D721Med (cell line): ENCODE measurements at regions not wholly inside any gene's neighbourhood (a gene's known extent, or its start where the extent isn't known, plus 50 kb on each side); places are given as distances from the start of the nearest gene placed in this dataset.
"Not testable (repeated sequence)": the region's sequence is repeated elsewhere in the genome, so short reads cannot be mapped to it uniquely, and the experiment has no call there.

Experiments
- DNase-seq: peaks from one replicate; pipeline ENCODE4 v3.0.0; 2011; ENCODE audit warnings: low spot score; ENCODE audit not compliant: insufficient read length
- FAIRE-seq: peaks from 2 replicates; lab custom pipeline; 2011; peaks lifted over from hg19 to GRCh38; lab: Jason Lieb, UNC
- TF ChIP-seq, protein P1 (sequence below): IDR thresholded peaks from 2 replicates; pipeline ENCODE4 v1.5.1; 2012; ENCODE audit warnings: mild to moderate bottlenecking, control low read depth; ENCODE audit not compliant: insufficient read depth; ENCODE audit errors: missing control alignments

DNA sequence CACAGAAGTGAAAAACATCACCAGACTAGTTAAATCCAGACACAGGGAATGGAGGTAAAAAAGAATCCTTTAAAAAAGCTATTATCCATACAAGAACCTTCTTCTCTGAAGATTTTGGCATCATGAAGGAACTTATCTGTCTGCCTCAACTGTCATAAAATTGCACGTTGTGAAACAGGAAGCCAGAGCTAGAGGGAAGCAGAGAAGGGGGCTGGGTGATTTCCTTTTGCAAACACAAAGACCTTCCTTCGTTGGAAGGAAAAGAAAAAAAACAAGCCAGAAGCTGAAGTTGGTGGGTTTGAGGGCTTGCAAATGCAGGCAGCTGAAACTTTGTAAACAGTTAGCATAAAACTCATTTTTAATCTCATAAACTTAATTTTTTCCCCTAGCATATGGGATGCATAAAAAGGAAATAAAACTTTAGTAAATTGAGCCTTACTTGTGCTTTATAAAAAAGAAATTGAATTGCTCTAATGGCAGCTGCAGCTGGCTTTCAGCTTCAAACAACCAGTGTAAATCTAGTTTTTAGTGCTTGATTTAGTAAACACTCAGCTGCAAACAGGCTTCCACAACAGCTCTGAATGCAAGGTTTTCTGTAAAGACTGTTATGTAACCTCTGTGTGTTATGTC lies 101.6 kb downstream of the OTUD1 start:
- FAIRE-seq (no peak), DNase-seq (no peak)
- TF ChIP-seq, protein P1, sequence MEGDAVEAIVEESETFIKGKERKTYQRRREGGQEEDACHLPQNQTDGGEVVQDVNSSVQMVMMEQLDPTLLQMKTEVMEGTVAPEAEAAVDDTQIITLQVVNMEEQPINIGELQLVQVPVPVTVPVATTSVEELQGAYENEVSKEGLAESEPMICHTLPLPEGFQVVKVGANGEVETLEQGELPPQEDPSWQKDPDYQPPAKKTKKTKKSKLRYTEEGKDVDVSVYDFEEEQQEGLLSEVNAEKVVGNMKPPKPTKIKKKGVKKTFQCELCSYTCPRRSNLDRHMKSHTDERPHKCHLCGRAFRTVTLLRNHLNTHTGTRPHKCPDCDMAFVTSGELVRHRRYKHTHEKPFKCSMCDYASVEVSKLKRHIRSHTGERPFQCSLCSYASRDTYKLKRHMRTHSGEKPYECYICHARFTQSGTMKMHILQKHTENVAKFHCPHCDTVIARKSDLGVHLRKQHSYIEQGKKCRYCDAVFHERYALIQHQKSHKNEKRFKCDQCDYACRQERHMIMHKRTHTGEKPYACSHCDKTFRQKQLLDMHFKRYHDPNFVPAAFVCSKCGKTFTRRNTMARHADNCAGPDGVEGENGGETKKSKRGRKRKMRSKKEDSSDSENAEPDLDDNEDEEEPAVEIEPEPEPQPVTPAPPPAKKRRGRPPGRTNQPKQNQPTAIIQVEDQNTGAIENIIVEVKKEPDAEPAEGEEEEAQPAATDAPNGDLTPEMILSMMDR = no peak

- DNase-seq (no peak), FAIRE-seq (no peak)
- TF ChIP-seq, protein P1 = no peak
Observed at GRCh38 chr10:23543691-23544380, 105.0 kb downstream of the OTUD1 start.

DNA sequence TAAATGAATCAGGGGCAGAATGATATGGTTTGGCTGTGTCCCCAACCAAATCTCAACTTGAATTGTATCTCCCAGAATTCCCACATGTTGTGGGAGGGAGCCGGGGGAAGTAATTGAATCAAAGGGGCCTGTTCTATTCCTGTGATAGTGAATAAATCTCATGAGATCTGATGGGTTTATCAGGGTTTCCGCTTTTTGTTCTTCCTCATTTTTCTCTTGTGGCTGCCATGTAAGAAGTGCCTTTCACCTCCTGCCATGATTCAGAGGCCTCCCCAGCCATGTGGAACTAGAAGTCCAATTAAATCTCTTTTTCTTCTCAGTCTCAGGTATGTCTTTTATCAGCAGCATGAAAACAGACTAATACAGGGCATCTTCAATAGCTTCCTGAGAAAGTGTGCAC lies 107.0 kb downstream of the OTUD1 start:
- FAIRE-seq, DNase-seq: not testable (repeated sequence)

GRCh38 chr10:23556727-23557440 lies 118.0 kb downstream of the OTUD1 start:
- FAIRE-seq = no peak
- TF ChIP-seq, protein P1 = no peak
- no peak for DNase-seq

DNA sequence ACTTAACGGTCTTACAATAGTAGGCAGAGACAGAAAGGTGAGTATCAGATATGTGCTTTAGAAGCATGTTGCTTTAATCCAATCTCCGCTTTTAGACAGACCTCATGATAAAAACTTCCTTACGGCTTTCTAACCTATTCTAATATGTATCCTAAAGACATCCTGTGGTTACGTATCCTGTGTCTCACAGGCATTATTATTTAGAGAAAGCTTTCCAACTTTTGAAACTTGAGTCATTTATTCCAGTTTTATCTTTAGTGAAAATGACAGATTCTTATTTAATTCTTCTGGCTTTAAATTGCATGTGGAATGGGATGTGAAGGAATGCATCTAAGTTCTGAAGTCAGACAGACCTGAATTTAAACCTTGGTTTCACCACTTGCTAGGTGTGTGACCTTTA lies 118.9 kb downstream of the OTUD1 start:
- no peak for DNase-seq
- TF ChIP-seq, protein P1 = no peak
- no peak for FAIRE-seq

- DNase-seq (no peak), FAIRE-seq (no peak)
- TF ChIP-seq, protein P1 = no peak
Observed at GRCh38 chr10:23558361-23558799, 119.5 kb downstream of the OTUD1 start.

DNA sequence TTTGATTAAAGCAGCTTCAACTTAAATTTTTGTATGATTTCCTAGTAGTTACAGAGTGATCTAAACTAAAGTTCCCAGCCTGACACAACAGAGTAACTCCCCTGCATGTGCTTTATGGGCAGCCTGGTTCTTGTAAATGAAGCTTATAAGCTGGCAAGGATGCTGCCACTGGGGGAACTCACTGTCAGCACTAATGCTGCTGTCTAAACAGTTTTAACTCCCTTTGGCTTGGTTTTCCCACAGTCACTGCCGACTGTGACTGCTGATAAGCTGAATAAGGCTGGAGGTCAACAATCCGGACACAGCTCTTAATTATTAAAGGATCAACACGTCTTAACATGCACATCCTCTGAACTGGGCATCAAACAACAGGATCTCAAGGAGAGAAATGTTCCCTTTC lies 130.1 kb downstream of the OTUD1 start:
- FAIRE-seq = no peak
- no peak for DNase-seq
- TF ChIP-seq, protein P1 = no peak
